Activated naive CD8-positive, alpha-beta T cell treated with anti-CD3 and anti-CD28 coated beads, Interleukin-2, amount 50 U/mL, for 24 hours (primary cell): ENCODE measurements at regions not wholly inside any gene's neighbourhood (a gene's known extent, or its start where the extent isn't known, plus 50 kb on each side); places are given as distances from the start of the nearest gene placed in this dataset.
"Not testable (repeated sequence)": the region's sequence is repeated elsewhere in the genome, so short reads cannot be mapped to it uniquely, and the experiment has no call there.

Source experiments
- ATAC-seq: fragments of 150-1000 bp; cut with Tn5 transposase; one replicate; pipeline ENCODE4 v1.10.0; 2021
- DNase-seq: peaks from one replicate; pipeline ENCODE4 v3.0.0; 2021
- H3K27ac Mint-ChIP-seq: one replicate; pipeline ENCODE4 v1.8.0; 2021; ENCODE audit warnings: mild to moderate bottlenecking, mixed read lengths
- H3K27me3 Mint-ChIP-seq: one replicate; pipeline ENCODE4 v1.8.0; 2021; ENCODE audit warnings: mixed read lengths
- H3K36me3 Mint-ChIP-seq: one replicate; pipeline ENCODE4 v1.8.0; 2021; ENCODE audit warnings: low read depth, mixed read lengths
- H3K4me1 Mint-ChIP-seq: one replicate; pipeline ENCODE4 v1.8.0; 2021; ENCODE audit warnings: mixed read lengths
- H3K4me3 Mint-ChIP-seq: one replicate; pipeline ENCODE4 v1.8.0; 2021; ENCODE audit warnings: mild to moderate bottlenecking, moderate library complexity, mixed read lengths
- H3K9me3 Mint-ChIP-seq: one replicate; pipeline ENCODE4 v1.8.0; 2021; ENCODE audit warnings: mixed read lengths

GRCh38 chr1:245102149-245102548 is 52.6 kb upstream of the KIF26B start:
- H3K36me3 Mint-ChIP-seq, ATAC-seq: not testable (repeated sequence)

GRCh38 chr1:245099401-245099800 is 55.4 kb upstream of the KIF26B start:
- ATAC-seq (no peak), DNase-seq (no peak)
- Mint-ChIP-seq H3K27me3 (no peaks in the 10 kb centered on the region), H3K9me3 (no peaks in the 10 kb centered on the region), H3K27ac (no peak overlapping the region), H3K4me3 (no peak overlapping the region), H3K4me1 (no peaks in the 10 kb centered on the region), H3K36me3 (no peaks in the 10 kb centered on the region)

More at GRCh38 chr1:245102149-245102548, 52.6 kb upstream of the KIF26B start:
- not testable (repeated sequence) for H3K27ac Mint-ChIP-seq, H3K27me3 Mint-ChIP-seq, H3K4me3 Mint-ChIP-seq, H3K9me3 Mint-ChIP-seq, DNase-seq, H3K4me1 Mint-ChIP-seq

GRCh38 chr1:245098924-245099323 is 55.9 kb upstream of the KIF26B start:
- H3K27me3 Mint-ChIP-seq = no peaks in the 10 kb centered on the region
- no peaks in the 10 kb centered on the region for H3K4me1 Mint-ChIP-seq
- H3K36me3 Mint-ChIP-seq = no peaks in the 10 kb centered on the region
- ATAC-seq (no peak), DNase-seq (no peak)
- H3K9me3 Mint-ChIP-seq = no peaks in the 10 kb centered on the region
- H3K27ac Mint-ChIP-seq = no peak overlapping the region
- H3K4me3 Mint-ChIP-seq = no peak overlapping the region

GRCh38 chr1:245096311-245097066 is 58.3 kb upstream of the KIF26B start:
- Mint-ChIP-seq H3K36me3 (no peaks in the 10 kb centered on the region), H3K4me3 (no peak overlapping the region), H3K27me3 (no peaks in the 10 kb centered on the region), H3K4me1 (no peaks in the 10 kb centered on the region), H3K9me3 (no peaks in the 10 kb centered on the region), H3K27ac (no peak overlapping the region)
- DNase-seq = no peak
- ATAC-seq = no peak

- Mint-ChIP-seq H3K4me3 (no peak overlapping the region), H3K9me3 (no peaks in the 10 kb centered on the region), H3K27ac (no peak overlapping the region), H3K27me3 (no peaks in the 10 kb centered on the region), H3K36me3 (no peaks in the 10 kb centered on the region), H3K4me1 (no peaks in the 10 kb centered on the region)
- no peak for DNase-seq
- no peak for ATAC-seq
These were observed 58.9 kb upstream of the KIF26B start for GRCh38 chr1:245095903-245096302.

DNA sequence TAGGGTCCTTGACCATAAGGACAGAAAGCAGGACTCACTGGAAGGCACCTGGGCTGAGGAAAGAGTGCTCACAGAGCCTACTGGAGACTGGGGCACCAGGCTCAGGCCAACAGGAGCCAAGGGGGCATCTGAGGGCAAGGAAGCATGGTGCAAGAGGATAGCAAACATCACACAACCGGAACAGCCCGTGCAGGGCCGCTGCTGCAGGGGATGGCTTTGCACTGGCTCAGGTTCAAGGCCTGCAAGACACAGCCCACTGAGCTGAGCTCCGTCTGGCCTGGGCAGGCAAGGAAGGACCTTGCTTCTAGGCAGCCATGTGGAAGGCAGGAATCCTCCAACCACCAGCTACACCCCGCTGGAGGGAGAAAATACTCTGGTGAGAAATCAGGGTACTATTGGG is 59.8 kb upstream of the KIF26B start:
- ATAC-seq (no peak), DNase-seq (no peak)
- H3K4me1 Mint-ChIP-seq = no peaks in the 10 kb centered on the region
- H3K36me3 Mint-ChIP-seq = no peaks in the 10 kb centered on the region
- no peaks in the 10 kb centered on the region for H3K9me3 Mint-ChIP-seq
- no peaks in the 10 kb centered on the region for H3K27me3 Mint-ChIP-seq
- no peak overlapping the region for H3K4me3 Mint-ChIP-seq
- no peak overlapping the region for H3K27ac Mint-ChIP-seq

- DNase-seq (no peak), ATAC-seq (no peak)
- no peaks in the 10 kb centered on the region for H3K4me1 Mint-ChIP-seq
- H3K36me3 Mint-ChIP-seq = no peaks in the 10 kb centered on the region
- H3K27me3 Mint-ChIP-seq = no peaks in the 10 kb centered on the region
- H3K9me3 Mint-ChIP-seq = no peaks in the 10 kb centered on the region
- no peak overlapping the region for H3K4me3 Mint-ChIP-seq
- no peak overlapping the region for H3K27ac Mint-ChIP-seq
These were observed 60.7 kb upstream of the KIF26B start for GRCh38 chr1:245094092-245094491.

GRCh38 chr1:245092638-245092976 is 62.2 kb upstream of the KIF26B start:
- DNase-seq (no peak), ATAC-seq (no peak)
- H3K27me3 Mint-ChIP-seq = no peaks in the 10 kb centered on the region
- no peaks in the 10 kb centered on the region for H3K9me3 Mint-ChIP-seq
- no peaks in the 10 kb centered on the region for H3K4me1 Mint-ChIP-seq
- H3K4me3 Mint-ChIP-seq = no peak overlapping the region
- no peak overlapping the region for H3K27ac Mint-ChIP-seq
- H3K36me3 Mint-ChIP-seq = no peaks in the 10 kb centered on the region

GRCh38 chr1:245091818-245092637 is 62.8 kb upstream of the KIF26B start:
- peak; percentile 54 for ATAC-seq
- no peaks in the 10 kb centered on the region for H3K9me3 Mint-ChIP-seq
- no peaks in the 10 kb centered on the region for H3K27me3 Mint-ChIP-seq

GRCh38 chr1:245091171-245091621 is 63.6 kb upstream of the KIF26B start:
- no peak for DNase-seq
- no peak overlapping the region for H3K4me3 Mint-ChIP-seq
- no peak overlapping the region for H3K27ac Mint-ChIP-seq

More at GRCh38 chr1:245091818-245092637, 62.8 kb upstream of the KIF26B start:
- no peak for DNase-seq
- Mint-ChIP-seq H3K4me1 (no peaks in the 10 kb centered on the region), H3K4me3 (no peak overlapping the region), H3K36me3 (no peaks in the 10 kb centered on the region), H3K27ac (no peak overlapping the region)

DNA sequence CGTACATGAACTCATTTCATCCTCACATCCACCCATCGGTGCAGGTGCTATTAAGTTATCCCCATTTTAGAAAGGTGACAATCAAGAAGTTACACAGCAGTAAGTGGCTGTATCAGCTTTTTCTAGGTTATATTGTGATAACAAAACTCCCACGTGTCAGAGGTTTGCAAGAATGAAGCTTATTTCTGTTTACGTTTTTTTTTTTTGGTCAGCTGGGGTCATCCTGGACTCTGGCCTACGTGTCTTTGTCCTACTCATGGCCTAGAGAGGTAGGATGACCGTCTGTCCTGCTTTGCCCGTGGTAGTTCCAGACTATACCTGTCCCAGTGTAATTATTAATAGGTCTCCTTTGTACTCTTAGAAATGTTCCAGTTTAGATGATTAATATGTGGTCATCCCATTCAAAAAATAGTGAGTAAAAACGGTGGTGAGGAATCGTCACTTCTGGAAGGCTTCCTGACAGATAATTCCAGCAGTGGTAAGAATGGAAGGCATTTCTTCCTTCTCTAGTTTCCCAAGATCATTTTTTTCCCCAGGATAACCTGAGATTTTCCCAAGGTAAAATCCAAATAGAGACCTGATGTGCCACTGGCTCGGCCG is 64.2 kb upstream of the KIF26B start:
- DNase-seq = no peak
- Mint-ChIP-seq H3K4me3 (no peak overlapping the region), H3K4me1 (peaks cover 4% of the 10 kb centered on the region), H3K9me3 (no peaks in the 10 kb centered on the region), H3K27me3 (no peaks in the 10 kb centered on the region), H3K36me3 (no peaks in the 10 kb centered on the region), H3K27ac (no peak overlapping the region)
- ATAC-seq = no peak

More at GRCh38 chr1:245091171-245091621, 63.6 kb upstream of the KIF26B start:
- Mint-ChIP-seq H3K9me3 (no peaks in the 10 kb centered on the region), H3K36me3 (no peaks in the 10 kb centered on the region), H3K4me1 (no peaks in the 10 kb centered on the region), H3K27me3 (no peaks in the 10 kb centered on the region)
- ATAC-seq = no peak

- no peak overlapping the region for H3K27ac Mint-ChIP-seq
These were observed 67.1 kb upstream of the KIF26B start for GRCh38 chr1:245087723-245088122.

GRCh38 chr1:245086389-245086969 is 68.3 kb upstream of the KIF26B start:
- no peak for ATAC-seq
- H3K27ac Mint-ChIP-seq = no peak overlapping the region
- H3K9me3 Mint-ChIP-seq = no peaks in the 10 kb centered on the region
- H3K4me1 Mint-ChIP-seq = peaks cover 7% of the 10 kb centered on the region
- no peak overlapping the region for H3K4me3 Mint-ChIP-seq
- no peak for DNase-seq
- no peaks in the 10 kb centered on the region for H3K36me3 Mint-ChIP-seq
- H3K27me3 Mint-ChIP-seq = no peaks in the 10 kb centered on the region

More at GRCh38 chr1:245087723-245088122, 67.1 kb upstream of the KIF26B start:
- Mint-ChIP-seq H3K36me3 (no peaks in the 10 kb centered on the region), H3K4me3 (no peak overlapping the region), H3K27me3 (no peaks in the 10 kb centered on the region), H3K4me1 (peaks cover 7% of the 10 kb centered on the region), H3K9me3 (no peaks in the 10 kb centered on the region)
- DNase-seq (no peak), ATAC-seq (no peak)

- no peak for DNase-seq
- peak; percentile 91 for ATAC-seq
These were observed 69.2 kb upstream of the KIF26B start for GRCh38 chr1:245085508-245086095.

More at GRCh38 chr1:245085508-245086095, 69.2 kb upstream of the KIF26B start:
- Mint-ChIP-seq H3K36me3 (no peaks in the 10 kb centered on the region), H3K4me1 (peaks cover 7% of the 10 kb centered on the region), H3K27me3 (no peaks in the 10 kb centered on the region), H3K9me3 (no peaks in the 10 kb centered on the region), H3K27ac (no peak overlapping the region), H3K4me3 (no peak overlapping the region)
